ENCODE measurements at regions not wholly inside any gene's neighbourhood (a gene's known extent, or its start where the extent isn't known, plus 50 kb on each side); places are given as distances from the start of the nearest gene placed in this dataset.

DNA sequence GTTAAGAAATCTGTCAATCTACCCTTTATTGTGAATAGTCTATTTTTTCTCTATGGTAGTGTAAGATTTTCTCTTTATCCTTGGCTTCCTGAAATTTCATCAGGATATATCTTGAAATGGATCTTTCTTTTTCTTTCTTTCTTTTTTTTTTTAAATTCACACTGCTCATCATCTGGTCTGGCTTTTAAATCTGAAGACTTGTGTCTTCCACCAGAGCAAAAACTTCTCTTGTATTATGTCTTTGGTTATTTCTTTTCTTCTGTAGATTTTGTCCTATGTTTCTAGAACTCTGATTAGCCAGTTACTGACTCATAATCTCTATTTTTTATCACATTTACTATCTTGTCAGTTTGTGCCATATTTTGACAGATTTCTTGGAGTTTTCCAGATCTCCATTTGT lies 133.8 kb upstream of the LMO4 start:
- DNase-seq (ENCODE audit: low spot score), result no peak

- DNase-seq (ENCODE audit: low spot score), result no peak
These were observed 132.4 kb upstream of the LMO4 start for GRCh38 chr1:87196110-87196827.

DNA sequence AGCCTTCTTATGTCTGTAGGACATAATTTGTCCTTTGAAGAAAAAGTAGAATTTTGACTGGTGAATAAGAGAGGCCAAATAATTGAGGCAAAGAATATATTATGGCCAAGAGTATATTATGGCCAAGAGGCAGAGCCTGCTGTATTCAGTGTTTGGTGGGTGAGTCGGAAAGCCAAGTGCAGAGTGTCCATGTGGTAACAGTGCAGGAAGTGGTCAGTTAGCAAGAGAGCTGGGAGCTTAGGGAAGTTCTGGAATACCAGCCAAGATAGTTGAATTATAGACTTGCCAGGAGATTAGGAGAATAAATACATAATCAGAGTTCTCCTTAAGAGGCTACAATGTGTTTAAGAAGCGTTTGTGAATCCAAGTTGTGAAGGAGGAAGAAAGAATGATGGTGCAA lies 131.5 kb upstream of the LMO4 start:
- no peak for DNase-seq (ENCODE audit: low spot score)

DNA sequence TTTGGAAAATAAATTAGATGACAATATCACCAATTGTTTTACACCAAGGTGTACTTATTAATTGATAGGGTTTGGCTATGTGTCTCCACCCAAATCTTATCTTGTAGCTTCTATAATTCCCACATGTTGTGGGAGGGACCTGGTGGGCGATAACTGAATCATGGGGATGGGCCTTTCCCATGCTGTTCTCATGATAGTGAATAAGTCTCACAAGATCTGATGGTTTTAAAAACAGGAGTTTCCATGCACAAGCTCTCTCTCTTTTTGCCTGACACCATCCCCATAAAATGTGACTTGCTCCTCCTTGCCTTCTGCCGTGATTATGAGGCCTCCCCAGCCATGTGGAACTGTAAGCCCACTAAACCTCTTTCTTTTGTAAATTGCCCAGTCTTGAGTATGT lies 131.0 kb upstream of the LMO4 start:
- no peak for DNase-seq (ENCODE audit: low spot score)

DNA sequence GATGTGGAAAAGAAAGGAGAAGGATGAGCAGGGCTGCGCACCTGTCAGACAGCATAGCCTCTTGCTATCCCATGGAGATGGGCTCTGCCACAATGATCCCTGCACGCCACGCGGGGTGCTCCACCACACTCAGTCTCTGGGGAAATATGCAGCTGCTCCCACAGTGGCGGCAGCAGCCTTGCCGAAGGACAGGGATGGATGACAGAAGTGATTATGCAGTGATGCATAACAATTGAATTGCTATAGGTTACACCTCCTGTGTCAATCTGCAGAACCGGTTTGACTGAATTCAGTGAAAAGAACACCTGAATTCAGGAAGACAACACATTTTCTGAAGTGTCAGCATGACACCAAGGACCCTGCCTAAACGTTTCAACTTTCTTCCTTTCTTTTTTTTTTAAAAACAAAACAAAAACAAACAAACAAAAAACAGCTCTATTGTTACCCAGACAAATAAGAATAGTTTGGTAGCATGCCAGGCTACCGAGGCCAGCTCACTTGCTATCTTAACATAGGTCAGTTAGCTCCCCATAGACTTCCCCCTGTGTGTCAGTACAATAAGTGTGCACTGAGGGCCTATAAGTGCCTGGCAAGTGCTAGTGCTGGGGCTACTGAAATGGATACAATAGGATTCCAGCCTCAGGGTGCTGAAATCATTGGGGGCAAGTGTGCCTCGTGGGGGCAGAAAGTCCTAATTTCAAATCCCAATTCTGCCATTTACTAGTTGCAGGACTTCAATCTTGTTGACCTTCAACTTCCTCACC lies 127.6 kb upstream of the LMO4 start:
- DNase-seq (ENCODE audit: low spot score), result no peak

DNA sequence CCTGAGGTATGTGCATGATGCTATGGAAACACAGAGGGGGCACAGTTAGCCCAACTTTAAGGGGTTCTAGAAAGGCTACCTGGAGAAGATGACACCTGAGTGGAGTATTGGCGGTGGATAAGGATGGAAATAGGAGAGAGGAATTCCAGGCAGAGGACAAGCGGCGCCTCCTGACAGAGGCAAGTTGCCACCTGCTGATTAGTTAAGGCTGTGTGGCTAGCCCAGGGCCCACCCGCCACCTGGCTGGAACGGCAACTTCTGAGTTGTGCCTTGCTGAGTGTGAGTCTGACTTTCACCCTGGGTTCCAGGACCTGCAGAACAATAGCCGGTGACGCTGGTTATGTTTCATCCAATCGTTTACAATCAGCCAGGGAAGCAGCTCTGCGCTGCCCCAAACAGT lies 126.9 kb upstream of the LMO4 start:
- DNase-seq (ENCODE audit: low spot score), result no peak

DNA sequence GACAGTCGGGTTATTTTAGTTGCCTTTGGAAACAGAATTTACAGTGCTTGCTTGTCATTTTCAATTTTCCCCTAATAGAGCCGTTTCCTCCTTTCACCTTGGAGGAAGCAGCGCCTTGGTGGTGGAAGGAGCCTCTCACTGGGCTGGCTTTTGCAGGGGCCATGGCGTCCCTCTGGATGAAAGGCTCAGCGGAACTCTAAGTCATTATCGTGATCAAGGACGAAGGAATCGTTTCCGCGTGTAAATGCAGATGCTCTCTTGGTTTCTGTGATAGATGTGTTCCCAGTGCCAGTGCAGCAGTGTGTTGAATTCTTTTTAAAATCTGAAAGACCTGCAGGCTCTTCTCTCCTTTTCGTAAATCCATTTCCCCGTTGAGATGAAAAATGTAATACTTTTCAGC lies 126.2 kb upstream of the LMO4 start:
- DNase-seq (ENCODE audit: low spot score), result no peak

DNA sequence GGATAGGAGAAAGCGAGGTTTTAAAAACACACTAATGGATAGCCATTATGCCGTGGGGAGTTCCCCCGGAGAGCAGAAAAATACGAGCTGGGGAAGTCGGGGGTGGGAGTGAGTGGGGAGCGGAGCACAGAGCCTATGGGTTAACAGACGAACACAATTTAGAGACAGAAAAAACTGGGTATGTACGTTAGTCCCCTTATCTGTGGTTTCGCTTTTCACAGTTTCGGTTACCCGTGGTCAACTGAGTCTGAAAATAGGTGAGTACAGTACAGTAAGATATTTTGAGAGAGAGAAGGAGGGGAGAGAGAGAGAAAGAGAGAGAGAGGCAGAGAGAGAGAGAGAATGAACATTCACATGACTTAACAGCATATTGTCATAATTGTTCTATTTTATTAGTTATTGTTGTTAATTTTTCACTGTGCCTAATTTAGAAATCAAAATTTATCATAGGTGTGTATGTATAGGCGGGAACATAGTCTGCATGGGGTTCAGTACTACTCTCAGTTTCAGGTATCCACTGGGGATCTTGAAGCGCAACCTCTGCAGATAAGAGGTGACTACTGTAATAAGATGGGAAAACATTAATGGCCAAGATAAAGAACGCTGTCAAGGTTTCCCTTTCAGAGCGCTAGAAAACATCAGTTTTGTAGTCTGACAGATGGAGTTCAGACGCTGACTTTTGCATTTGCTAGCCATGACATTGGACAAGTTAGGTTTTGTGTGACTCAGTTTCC lies 125.6 kb upstream of the LMO4 start:
- no peak for DNase-seq (ENCODE audit: low spot score)

DNA sequence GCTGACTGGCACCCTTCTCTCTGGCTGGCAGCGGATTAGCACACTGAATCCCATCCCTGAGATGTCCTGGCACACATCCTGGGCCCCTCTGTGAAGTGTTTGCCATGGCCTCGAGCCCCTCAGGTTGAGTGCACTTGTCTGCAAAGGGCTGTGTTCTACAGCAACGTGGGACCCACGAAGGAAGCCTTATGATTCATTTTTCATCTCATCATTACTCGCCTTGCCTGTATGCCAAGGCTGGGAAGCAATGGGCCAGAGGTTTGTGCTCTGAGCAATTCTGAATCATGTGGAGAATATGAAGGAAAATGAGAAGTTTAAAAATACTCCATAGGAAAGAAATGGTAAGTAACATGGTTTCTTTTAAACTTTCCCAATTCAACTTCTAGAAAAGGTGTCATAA lies 124.8 kb upstream of the LMO4 start:
- peak; percentile 41 for DNase-seq (ENCODE audit: low spot score)

DNA sequence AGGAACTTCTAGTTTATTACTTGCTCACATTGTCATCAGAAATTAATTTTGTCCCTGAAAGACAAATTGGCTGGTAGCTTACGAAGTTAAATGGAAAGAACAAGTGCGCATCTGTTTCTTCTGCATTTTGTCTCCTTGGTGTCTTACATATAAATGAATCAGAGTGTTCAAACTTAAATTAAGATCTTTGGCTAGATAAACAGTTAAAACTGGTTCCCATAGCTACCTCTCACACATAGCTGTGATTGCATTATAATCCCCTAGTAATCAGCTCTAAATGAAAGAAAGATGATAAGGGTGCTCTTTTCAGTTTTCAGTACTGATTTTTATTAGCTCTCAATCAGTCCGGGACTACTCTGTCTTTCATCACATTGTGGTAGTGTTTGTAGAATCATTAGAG lies 124.2 kb upstream of the LMO4 start:
- DNase-seq (ENCODE audit: low spot score), result no peak

- no peak for DNase-seq (ENCODE audit: low spot score)
These were observed 123.8 kb upstream of the LMO4 start for GRCh38 chr1:87204921-87205320.

DNA sequence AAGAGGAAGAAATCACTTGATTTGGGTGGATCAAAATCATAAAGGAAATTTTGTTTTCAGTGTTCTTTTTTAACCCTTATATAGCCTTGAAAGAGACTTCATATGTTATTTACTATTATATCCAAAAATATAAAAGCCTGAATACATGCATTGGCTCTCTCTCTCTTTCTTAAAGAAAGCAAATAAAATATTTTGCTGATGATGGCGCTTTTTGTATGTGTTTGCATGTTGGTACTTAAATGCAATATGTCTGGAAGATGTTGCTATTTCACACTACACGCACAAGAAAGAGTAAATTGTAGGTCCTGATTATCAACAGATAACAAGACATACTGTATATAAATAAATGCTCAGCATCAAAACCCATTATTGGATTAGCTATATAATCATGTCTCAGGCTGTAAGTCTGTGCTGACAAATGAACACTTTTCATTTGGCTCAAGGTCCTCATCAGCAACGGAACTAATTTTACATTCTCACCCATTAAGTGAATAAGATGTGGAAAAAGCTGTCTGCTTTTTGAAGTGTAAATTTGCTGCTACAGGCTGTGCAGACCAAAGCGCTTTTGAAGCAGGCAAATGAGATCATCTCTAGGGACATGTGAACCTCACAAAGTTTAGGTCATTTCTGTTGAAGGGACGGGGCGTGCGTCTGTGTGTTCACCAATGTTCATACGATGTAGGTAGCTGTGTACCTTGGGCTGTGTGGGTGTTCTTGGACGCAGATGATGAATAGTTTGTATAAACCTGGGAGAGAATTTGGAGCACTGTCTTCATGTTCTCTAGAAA lies 122.4 kb upstream of the LMO4 start:
- no peak for DNase-seq (ENCODE audit: low spot score)

GRCh38 chr1:87208080-87208479 lies 120.6 kb upstream of the LMO4 start:
- no peak for DNase-seq (ENCODE audit: low spot score)

DNA sequence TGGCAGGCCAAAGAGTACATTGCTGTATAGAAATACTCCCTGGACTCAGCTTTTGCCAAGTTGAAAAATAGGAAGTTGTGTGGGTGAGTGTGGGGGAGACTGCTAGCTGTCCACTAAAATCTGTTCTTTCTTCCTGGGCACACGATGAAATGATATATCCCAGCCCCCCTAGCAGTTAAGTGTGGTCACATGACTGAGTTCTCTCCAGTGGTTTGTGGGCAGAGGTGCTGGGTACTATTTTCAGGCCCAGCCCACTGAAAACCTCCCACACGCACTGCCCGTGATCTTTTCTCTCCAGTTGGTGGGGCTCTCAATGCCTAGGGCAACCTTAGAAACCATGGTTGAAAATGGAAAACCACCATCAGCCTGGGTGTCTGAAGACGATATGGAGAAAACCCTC lies 119.7 kb upstream of the LMO4 start:
- no peak for DNase-seq (ENCODE audit: low spot score)

DNA sequence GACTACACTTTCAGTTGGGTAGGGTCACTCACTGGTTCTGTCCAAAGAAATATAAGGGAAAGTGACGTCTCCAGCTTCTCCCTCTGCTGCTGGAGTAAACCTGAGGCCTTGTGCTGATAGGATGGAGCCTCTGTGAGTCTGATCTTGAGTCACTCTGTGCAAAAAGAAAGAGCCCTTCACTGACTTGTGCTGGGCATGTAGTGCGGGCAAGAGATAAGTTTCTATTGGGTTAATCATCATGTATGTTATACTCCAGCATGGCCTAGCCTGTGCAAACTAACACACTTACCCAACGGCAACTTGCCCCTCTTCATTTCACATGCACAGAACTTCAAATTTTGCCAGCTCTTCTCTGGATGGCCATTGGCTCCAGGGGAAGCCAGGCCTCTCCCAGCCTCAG lies 118.5 kb upstream of the LMO4 start:
- no peak for DNase-seq (ENCODE audit: low spot score)

GRCh38 chr1:87212431-87213134 lies 116.1 kb upstream of the LMO4 start:
- DNase-seq (ENCODE audit: low spot score), result no peak

DNA sequence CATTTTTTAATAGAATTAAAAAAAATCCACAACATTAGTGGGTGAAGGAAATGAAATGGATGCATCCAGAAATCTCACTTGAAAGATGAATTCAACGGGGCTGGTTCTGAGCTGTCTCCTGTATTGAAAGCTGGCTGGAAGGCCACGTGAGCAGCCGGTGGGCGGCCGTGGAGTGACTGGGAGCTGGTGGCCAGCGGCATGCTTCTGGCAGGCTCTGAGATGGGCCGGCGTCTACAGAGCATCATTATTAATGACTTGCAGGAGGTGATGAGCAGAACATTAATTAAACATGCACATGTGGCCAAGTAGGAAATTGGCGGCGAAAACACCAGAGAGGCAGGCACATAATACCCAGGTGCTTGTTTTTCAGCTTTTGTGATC lies 115.6 kb upstream of the LMO4 start:
- DNase-seq (ENCODE audit: low spot score), result no peak

- no peak for DNase-seq (ENCODE audit: low spot score)
These were observed 113.1 kb upstream of the LMO4 start for GRCh38 chr1:87215592-87215991.

DNA sequence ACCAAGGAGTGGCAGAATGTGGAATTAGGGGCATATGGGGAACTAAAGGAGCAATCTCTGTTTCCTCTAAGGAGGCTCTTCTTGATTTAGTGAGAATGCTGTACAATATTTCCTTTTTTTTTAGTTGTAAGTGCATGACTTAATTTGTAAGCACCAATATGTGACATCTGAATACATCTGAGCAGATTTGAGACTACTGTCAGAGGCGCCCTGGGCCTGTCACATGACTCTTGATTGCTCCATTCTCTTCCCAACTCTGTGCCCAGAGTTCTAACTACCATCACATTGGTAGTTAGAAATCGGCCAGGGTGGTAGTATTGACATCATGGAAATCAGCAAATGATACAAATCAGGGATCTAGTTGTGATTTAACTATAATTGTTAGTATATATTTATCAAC lies 110.1 kb upstream of the LMO4 start:
- no peak for DNase-seq (ENCODE audit: low spot score)

DNA sequence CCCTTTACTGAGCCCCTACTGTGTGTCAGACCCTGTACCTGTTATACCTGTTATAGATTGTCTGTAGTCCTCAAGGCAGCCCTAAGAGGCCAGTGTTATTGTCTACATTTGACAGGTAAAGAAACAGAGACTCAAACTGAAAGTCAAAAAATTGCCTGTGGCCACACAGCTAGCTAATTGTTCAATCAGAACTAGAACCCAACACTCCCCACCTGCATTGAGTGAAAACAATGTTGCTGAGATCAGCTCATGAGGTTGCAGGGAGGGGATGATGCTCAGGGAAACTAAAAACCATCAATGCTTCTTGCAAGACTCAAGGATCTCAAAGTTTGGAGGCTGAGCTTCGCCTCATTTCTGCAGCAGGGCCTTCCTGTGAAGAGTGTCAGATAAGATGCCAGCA lies 109.5 kb upstream of the LMO4 start:
- no peak for DNase-seq (ENCODE audit: low spot score)

- DNase-seq (ENCODE audit: low spot score), result no peak
These were observed 109.1 kb upstream of the LMO4 start for GRCh38 chr1:87219626-87220025.

- DNase-seq (ENCODE audit: low spot score), result no peak
These were observed 107.7 kb upstream of the LMO4 start for GRCh38 chr1:87220993-87221392.

Measured in AG08396 (cell line).